HepG2 (cell line): ENCODE measurements at regions not wholly inside any gene's neighbourhood (a gene's known extent, or its start where the extent isn't known, plus 50 kb on each side); places are given as distances from the start of the nearest gene placed in this dataset.

Source experiments
- DPF2 ChIP-seq: sonication (generic); formaldehyde crosslinking; IDR thresholded peaks from 2 replicates; pipeline ENCODE4 v1.4.0; 2020; ENCODE audit warnings: mild to moderate bottlenecking, low read depth, missing genetic modification reagents, borderline replicate concordance
- HOXA9 ChIP-seq: sonication (generic); formaldehyde crosslinking; IDR thresholded peaks from 2 replicates; pipeline ENCODE4 v1.8.1; 2022; ENCODE audit warnings: missing genetic modification reagents, mild to moderate bottlenecking, moderate library complexity, borderline replicate concordance
- JUND ChIP-seq: sonication (generic); formaldehyde crosslinking; IDR thresholded peaks from 2 replicates; pipeline ENCODE4 v1.8.0; 2022; ENCODE audit warnings: mild to moderate bottlenecking, missing genetic modification reagents
- KLF15 ChIP-seq: sonication (generic); formaldehyde crosslinking; IDR thresholded peaks from 2 replicates; pipeline ENCODE4 v1.8.1; 2023; ENCODE audit warnings: borderline replicate concordance, mild to moderate bottlenecking, inconsistent platforms, missing genetic modification reagents, mixed read lengths
- MAFK ChIP-seq, 2 experiments: IDR thresholded peaks in 1 of 2; conservative IDR thresholded peaks in 1 of 2; 2 replicates each; pipeline ENCODE4 v1.6.1; 2011; ENCODE audit warnings: improper control_type of control experiment in 2 of 2, low read length in 2 of 2
- NFKB2 ChIP-seq: sonication (generic); formaldehyde crosslinking; IDR thresholded peaks from 2 replicates; pipeline ENCODE4 v1.4.0; 2020; ENCODE audit warnings: missing genetic modification reagents, borderline replicate concordance
- NFYB ChIP-seq: sonication (generic); formaldehyde crosslinking; IDR thresholded peaks from 2 replicates; pipeline ENCODE4 v1.4.0; 2020; ENCODE audit warnings: missing genetic modification reagents
- ONECUT2 ChIP-seq: sonication (generic); formaldehyde crosslinking; IDR thresholded peaks from 2 replicates; pipeline ENCODE4 v1.4.0; 2020; ENCODE audit warnings: missing genetic modification reagents
- PBX3 ChIP-seq: sonication (generic); formaldehyde crosslinking; IDR thresholded peaks from 2 replicates; pipeline ENCODE4 v1.8.1; 2023; ENCODE audit warnings: missing genetic modification reagents, inconsistent platforms, borderline replicate concordance
- SIN3A ChIP-seq: IDR thresholded peaks from 2 replicates; pipeline ENCODE4 v1.6.1; 2011; ENCODE audit warnings: low read depth, mild to moderate bottlenecking, control low read depth, low read length, borderline replicate concordance
- YY1 ChIP-seq: IDR thresholded peaks from 2 replicates; pipeline ENCODE4 v1.6.1; 2011; ENCODE audit warnings: low read length, low read depth, moderate library complexity, mild to moderate bottlenecking; ENCODE audit not compliant: insufficient read depth, insufficient replicate concordance
- ZBTB1 ChIP-seq: sonication (generic); formaldehyde crosslinking; IDR thresholded peaks from 2 replicates; pipeline ENCODE4 v1.4.0; 2020; ENCODE audit warnings: missing genetic modification reagents, borderline replicate concordance
- ZNF205 ChIP-seq: IDR thresholded peaks from 2 replicates; pipeline ENCODE4 v1.6.1; 2018; ENCODE audit warnings: missing biosample characterization, missing genetic modification reagents
- ZNF513 ChIP-seq: sonication (generic); formaldehyde crosslinking; conservative IDR thresholded peaks from 2 replicates; pipeline ENCODE4 v1.5.0; 2020; ENCODE audit warnings: missing genetic modification reagents
- ZNF530 ChIP-seq: sonication (generic); formaldehyde crosslinking; IDR thresholded peaks from 2 replicates; pipeline ENCODE4 v1.5.0; 2020; ENCODE audit warnings: low read depth, mild to moderate bottlenecking, missing genetic modification reagents
- ZNF572 ChIP-seq: sonication (generic); formaldehyde crosslinking; IDR thresholded peaks from 2 replicates; pipeline ENCODE4 v1.5.1; 2020; ENCODE audit warnings: mild to moderate bottlenecking, missing genetic modification reagents
- TF ChIP-seq, protein P1 (sequence below): sonication (generic); formaldehyde crosslinking; IDR thresholded peaks from one replicate; pipeline ENCODE4 v1.5.1; 2020; ENCODE audit warnings: mild to moderate bottlenecking, missing genetic modification reagents; ENCODE audit errors: not compliant biosample characterization

DNA sequence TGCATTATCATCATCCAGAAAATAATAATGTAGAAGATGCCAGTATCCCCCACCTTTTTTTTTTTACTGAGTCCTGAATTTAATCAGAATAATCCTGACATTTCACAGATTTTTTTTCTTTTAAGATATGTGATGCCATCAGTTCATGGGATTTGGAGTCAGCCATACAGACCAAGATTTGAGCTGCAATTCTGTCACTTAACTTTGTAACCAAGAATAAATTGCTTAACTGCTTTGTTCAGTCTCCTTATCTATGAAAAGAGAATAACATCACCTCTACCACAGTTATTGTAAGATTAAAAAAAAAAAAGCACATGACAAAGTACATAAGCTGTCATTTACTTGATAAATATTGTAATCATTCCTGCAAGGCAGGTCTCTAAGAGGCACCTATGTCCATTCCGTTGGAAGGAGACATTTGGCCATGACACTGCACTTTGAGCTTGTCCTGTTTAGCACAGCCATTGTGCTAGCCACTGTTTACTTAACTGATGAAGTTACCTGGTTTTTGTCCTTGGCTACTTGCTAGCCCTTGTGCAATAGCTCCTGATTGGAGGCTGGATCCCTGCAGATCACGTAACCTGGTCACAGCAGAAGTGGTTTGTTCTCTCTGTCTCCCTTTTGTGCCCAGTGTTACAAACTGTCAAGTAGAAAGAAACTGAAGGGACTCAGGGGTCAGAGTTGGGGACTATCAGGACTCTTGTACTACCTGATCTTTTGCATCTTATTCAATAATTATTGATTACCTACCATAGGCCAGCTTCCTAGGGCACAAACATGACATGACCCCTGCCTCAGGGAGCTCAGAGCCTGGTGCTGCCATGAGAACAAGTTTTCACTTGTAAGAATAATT lies 306.0 kb downstream of the WDR72 start (continued):
- no peak for TF ChIP-seq ZNF530
- peak; percentile 69 to 88 for TF ChIP-seq MAFK (conservative IDR thresholded peaks at IDR 0.05 in 1 of 2, IDR thresholded peaks at IDR 0.05 in 1 of 2; ENCODE audit: low read length in 2 of 2)
- peak; percentile 83 for TF ChIP-seq NFYB (CRISPR knock-in tag)
- peak; percentile 96 for TF ChIP-seq DPF2 (CRISPR knock-in tag)
- peak; percentile 60 for TF ChIP-seq ONECUT2
- peak; percentile 90 for TF ChIP-seq JUND (CRISPR knock-in tag)
- no peak for TF ChIP-seq NFKB2 (CRISPR knock-in tag)
- TF ChIP-seq ZBTB1 (CRISPR knock-in tag) = no peak
- TF ChIP-seq KLF15 (CRISPR knock-in tag) = no peak
- no peak for TF ChIP-seq HOXA9 (CRISPR knock-in tag)
- TF ChIP-seq ZNF572 (CRISPR knock-in tag) = no peak
- no peak for TF ChIP-seq PBX3 (CRISPR knock-in tag)
- TF ChIP-seq SIN3A = no peak
- peak; percentile 91 for TF ChIP-seq ZNF205
- TF ChIP-seq, protein P1, sequence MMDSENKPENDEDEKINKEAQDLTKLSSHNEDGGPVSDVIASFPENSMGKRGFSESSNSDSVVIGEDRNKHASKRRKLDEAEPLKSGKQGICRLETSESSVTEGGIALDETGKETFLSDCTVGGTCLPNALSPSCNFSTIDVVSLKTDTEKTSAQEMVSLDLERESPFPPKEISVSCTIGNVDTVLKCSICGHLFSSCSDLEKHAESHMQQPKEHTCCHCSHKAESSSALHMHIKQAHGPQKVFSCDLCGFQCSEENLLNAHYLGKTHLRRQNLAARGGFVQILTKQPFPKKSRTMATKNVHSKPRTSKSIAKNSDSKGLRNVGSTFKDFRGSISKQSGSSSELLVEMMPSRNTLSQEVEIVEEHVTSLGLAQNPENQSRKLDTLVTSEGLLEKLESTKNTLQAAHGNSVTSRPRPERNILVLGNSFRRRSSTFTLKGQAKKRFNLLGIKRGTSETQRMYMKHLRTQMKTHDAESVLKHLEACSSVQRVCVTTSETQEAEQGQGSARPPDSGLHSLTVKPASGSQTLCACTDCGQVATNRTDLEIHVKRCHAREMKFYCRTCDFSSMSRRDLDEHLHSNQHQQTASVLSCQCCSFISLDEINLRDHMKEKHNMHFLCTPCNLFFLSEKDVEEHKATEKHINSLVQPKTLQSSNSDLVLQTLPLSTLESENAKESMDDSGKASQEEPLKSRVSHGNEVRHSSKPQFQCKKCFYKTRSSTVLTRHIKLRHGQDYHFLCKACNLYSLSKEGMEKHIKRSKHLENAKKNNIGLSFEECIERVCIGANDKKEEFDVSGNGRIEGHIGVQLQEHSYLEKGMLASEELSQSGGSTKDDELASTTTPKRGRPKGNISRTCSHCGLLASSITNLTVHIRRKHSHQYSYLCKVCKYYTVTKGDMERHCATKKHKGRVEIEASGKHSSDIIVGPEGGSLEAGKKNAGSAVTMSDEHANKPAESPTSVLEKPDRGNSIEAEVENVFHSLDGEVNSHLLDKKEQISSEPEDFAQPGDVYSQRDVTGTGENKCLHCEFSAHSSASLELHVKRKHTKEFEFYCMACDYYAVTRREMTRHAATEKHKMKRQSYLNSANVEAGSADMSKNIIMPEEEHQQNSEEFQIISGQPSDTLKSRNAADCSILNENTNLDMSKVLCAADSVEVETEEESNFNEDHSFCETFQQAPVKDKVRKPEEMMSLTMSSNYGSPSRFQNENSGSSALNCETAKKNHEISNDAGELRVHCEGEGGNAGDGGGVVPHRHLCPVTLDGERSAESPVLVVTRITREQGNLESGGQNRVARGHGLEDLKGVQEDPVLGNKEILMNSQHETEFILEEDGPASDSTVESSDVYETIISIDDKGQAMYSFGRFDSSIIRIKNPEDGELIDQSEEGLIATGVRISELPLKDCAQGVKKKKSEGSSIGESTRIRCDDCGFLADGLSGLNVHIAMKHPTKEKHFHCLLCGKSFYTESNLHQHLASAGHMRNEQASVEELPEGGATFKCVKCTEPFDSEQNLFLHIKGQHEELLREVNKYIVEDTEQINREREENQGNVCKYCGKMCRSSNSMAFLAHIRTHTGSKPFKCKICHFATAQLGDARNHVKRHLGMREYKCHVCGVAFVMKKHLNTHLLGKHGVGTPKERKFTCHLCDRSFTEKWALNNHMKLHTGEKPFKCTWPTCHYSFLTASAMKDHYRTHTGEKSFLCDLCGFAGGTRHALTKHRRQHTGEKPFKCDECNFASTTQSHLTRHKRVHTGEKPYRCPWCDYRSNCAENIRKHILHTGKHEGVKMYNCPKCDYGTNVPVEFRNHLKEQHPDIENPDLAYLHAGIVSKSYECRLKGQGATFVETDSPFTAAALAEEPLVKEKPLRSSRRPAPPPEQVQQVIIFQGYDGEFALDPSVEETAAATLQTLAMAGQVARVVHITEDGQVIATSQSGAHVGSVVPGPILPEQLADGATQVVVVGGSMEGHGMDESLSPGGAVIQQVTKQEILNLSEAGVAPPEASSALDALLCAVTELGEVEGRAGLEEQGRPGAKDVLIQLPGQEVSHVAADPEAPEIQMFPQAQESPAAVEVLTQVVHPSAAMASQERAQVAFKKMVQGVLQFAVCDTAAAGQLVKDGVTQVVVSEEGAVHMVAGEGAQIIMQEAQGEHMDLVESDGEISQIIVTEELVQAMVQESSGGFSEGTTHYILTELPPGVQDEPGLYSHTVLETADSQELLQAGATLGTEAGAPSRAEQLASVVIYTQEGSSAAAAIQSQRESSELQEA = no peak
- peak; percentile 51 for TF ChIP-seq YY1
- no peak for TF ChIP-seq ZNF513
